GM19043 (cell line): ENCODE measurements at regions not wholly inside any gene's neighbourhood (a gene's known extent, or its start where the extent isn't known, plus 50 kb on each side); places are given as distances from the start of the nearest gene placed in this dataset.

Experiments
- ATAC-seq: cut with Tn5 transposase; IDR thresholded peaks from one replicate; pipeline ENCODE4 v1.9.1; 2021; ENCODE audit warnings: low read depth; ENCODE audit not compliant: unreplicated experiment

GRCh38 chr4:114488301-114488982, 110.2 kb upstream of the UGT8 start:
- no peak for ATAC-seq

- ATAC-seq: no peak
These were observed 104.3 kb upstream of the UGT8 start for GRCh38 chr4:114494246-114494803.

GRCh38 chr4:114495471-114495928, 103.1 kb upstream of the UGT8 start:
- no peak for ATAC-seq

GRCh38 chr4:114497116-114497515, 101.5 kb upstream of the UGT8 start:
- no peak for ATAC-seq

GRCh38 chr4:114509340-114509739, 89.3 kb upstream of the UGT8 start:
- no peak for ATAC-seq

GRCh38 chr4:114512595-114513295, 85.9 kb upstream of the UGT8 start:
- no peak for ATAC-seq

- ATAC-seq: no peak
These were observed 79.2 kb upstream of the UGT8 start for GRCh38 chr4:114519368-114519767.

GRCh38 chr4:114527170-114527569, 71.4 kb upstream of the UGT8 start:
- no peak for ATAC-seq

- ATAC-seq: no peak
These were observed 71.0 kb upstream of the UGT8 start for GRCh38 chr4:114527637-114528036.

- no peak for ATAC-seq
These were observed 62.9 kb upstream of the UGT8 start for GRCh38 chr4:114535725-114536124.

GRCh38 chr4:114537352-114537751, 61.3 kb upstream of the UGT8 start:
- no peak for ATAC-seq

GRCh38 chr4:114538012-114538617, 60.5 kb upstream of the UGT8 start:
- no peak for ATAC-seq

- ATAC-seq: no peak
These were observed 58.6 kb upstream of the UGT8 start for GRCh38 chr4:114539985-114540384.

- no peak for ATAC-seq
These were observed 51.1 kb upstream of the UGT8 start for GRCh38 chr4:114547340-114548134.
